ENCODE measurements at regions not wholly inside any gene's neighbourhood (a gene's known extent, or its start where the extent isn't known, plus 50 kb on each side); places are given as distances from the start of the nearest gene placed in this dataset.

DNA sequence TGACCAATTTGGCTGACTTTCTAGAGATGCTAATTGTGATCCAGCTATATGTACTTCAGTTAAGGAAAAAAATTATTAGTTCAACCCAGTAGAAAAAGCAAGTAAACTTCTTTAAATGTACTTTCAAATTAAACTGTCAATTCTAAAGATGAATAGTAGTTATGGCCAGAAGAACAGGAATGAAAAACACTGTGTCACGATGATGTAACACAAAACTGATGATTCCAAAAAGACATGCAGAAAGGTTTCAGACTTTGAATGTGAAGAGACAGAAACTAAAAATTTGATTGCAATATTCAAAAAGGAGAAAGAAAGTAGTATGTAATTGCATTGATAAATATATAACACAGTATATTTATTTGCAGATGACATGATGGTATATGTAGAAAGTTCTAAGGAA is 127.3 kb upstream of the NR4A3 start (continued):
- TF ChIP-seq, protein P1, sequence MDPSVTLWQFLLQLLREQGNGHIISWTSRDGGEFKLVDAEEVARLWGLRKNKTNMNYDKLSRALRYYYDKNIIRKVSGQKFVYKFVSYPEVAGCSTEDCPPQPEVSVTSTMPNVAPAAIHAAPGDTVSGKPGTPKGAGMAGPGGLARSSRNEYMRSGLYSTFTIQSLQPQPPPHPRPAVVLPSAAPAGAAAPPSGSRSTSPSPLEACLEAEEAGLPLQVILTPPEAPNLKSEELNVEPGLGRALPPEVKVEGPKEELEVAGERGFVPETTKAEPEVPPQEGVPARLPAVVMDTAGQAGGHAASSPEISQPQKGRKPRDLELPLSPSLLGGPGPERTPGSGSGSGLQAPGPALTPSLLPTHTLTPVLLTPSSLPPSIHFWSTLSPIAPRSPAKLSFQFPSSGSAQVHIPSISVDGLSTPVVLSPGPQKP (IDR thresholded peaks at IDR 0.05; ENCODE audit: low read depth, low read length), result no peak
- TF ChIP-seq KDM5A (IDR thresholded peaks at IDR 0.05) (no peak), CEBPB (IDR thresholded peaks at IDR 0.05) (no peak), EHMT2 (IDR thresholded peaks at IDR 0.05; ENCODE audit: low read depth) (no peak)

DNA sequence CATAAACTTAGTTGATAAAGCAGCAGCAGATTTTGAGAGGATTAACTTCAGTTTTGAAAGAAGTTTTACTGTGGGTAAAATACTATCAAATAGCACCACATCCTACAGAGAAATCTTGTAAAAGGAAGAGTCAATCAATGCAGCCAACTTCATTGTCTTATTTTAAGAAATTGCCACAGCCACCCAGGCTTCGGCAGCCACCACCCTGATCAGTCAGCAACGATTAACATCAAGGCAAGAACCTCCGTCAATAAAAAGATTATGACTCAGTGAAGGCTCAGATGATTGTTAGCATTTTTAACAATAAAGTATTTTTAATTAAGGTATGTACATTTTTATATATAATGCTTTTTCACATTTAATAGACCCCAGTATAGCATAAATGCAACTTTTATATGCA is 122.3 kb upstream of the NR4A3 start:
- ATAC-seq, result no peak
- TF ChIP-seq, protein P2, sequence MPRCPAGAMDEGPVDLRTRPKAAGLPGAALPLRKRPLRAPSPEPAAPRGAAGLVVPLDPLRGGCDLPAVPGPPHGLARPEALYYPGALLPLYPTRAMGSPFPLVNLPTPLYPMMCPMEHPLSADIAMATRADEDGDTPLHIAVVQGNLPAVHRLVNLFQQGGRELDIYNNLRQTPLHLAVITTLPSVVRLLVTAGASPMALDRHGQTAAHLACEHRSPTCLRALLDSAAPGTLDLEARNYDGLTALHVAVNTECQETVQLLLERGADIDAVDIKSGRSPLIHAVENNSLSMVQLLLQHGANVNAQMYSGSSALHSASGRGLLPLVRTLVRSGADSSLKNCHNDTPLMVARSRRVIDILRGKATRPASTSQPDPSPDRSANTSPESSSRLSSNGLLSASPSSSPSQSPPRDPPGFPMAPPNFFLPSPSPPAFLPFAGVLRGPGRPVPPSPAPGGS (IDR thresholded peaks at IDR 0.05), result no peak
- TF ChIP-seq RARB (CRISPR knock-in tag; IDR thresholded peaks at IDR 0.05) (no peak), JUN (IDR thresholded peaks at IDR 0.05) (no peak), HDAC2 (IDR thresholded peaks at IDR 0.05) (no peak), HOXB13 (CRISPR knock-in tag; IDR thresholded peaks at IDR 0.05; ENCODE audit: low read depth) (no peak), ZSCAN20 (CRISPR knock-in tag; IDR thresholded peaks at IDR 0.05) (no peak), NPAS2 (CRISPR knock-in tag; IDR thresholded peaks at IDR 0.05; ENCODE audit: borderline replicate concordance) (no peak), RCOR1 (IDR thresholded peaks at IDR 0.05; ENCODE audit: low read depth, low read length) (no peak), ZNF302 (CRISPR knock-in tag; IDR thresholded peaks at IDR 0.05) (no peak), MAFK (IDR thresholded peaks at IDR 0.05; ENCODE audit: partially characterized antibody) (no peak), MAZ (IDR thresholded peaks at IDR 0.05; ENCODE audit: borderline replicate concordance, low read depth, low read length) (no peak), SMC3 (IDR thresholded peaks at IDR 0.05) (no peak), BHLHE40 (IDR thresholded peaks at IDR 0.05; ENCODE audit: low read depth, low read length) (no peak), CBX8 (IDR thresholded peaks at IDR 0.05) (no peak), TP53 (CRISPR knock-in tag; IDR thresholded peaks at IDR 0.05) (no peak), CHD2 (IDR thresholded peaks at IDR 0.05; ENCODE audit: low read length, partially characterized antibody) (no peak), RFX5 (IDR thresholded peaks at IDR 0.05) (no peak)
- TF ChIP-seq, protein P3, sequence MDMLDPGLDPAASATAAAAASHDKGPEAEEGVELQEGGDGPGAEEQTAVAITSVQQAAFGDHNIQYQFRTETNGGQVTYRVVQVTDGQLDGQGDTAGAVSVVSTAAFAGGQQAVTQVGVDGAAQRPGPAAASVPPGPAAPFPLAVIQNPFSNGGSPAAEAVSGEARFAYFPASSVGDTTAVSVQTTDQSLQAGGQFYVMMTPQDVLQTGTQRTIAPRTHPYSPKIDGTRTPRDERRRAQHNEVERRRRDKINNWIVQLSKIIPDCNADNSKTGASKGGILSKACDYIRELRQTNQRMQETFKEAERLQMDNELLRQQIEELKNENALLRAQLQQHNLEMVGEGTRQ (IDR thresholded peaks at IDR 0.05), result no peak
- TF ChIP-seq, protein P4, sequence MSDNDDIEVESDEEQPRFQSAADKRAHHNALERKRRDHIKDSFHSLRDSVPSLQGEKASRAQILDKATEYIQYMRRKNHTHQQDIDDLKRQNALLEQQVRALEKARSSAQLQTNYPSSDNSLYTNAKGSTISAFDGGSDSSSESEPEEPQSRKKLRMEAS (IDR thresholded peaks at IDR 0.05), result no peak
- H3K27ac ChIP-seq, result no peak overlapping the region
- CTCF ChIA-PET, result no interaction called here
- H3K4me3 ChIP-seq, result no peak overlapping the region
- no peak overlapping the region for H3K4me2 ChIP-seq
- no peak for DNase-seq (ENCODE audit: low read depth in 1 of 2, low spot score in 1 of 2)
- no peaks in the 10 kb centered on the region for H3K4me1 ChIP-seq
- no peaks in the 10 kb centered on the region for H3K9me3 ChIP-seq
- POLR2A ChIA-PET, result no interaction called here
- 33% methylated on average over 3 of the region's 3 CpGs for WGBS (ENCODE audit: missing lambda C conversion rate)
- no peak for FAIRE-seq

DNA sequence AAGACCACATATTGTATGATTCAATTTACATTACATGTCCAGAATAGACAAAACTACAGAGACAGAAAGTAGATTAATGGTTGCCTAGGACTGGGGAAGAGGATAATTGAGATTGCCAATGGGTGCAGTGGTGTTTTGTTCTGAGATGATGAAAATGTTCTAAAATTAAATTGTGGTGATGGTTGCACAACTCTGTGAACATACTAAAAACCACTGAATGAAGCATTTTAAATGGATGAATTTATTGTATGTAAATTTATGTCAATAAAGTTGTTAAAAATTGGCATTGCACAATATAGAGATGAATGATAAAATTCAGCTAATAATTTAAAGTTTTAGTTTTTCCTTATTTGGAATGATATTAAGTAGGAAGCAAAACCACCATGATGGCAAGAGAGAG is 109.5 kb upstream of the NR4A3 start:
- no peak for FAIRE-seq
- no peak for DNase-seq (ENCODE audit: low read depth in 1 of 2, low spot score in 1 of 2)
- ATAC-seq, result no peak
- ChIA-PET CTCF (no interaction called here), POLR2A (no interaction called here)
- Histone ChIP-seq H3K9me3 (no peaks in the 10 kb centered on the region), H3K27ac (no peak overlapping the region), H3K4me2 (no peak overlapping the region), H3K4me3 (no peak overlapping the region), H3K4me1 (no peaks in the 10 kb centered on the region)
- no peak for TF ChIP-seq KDM5A (IDR thresholded peaks at IDR 0.05)
